Stimulated activated CD8-positive, alpha-beta memory T cell treated with anti-CD3 and anti-CD28 coated beads, Interleukin-7, amount 100 ng/mL, for 1 hour (primary cell): ENCODE measurements at regions not wholly inside any gene's neighbourhood (a gene's known extent, or its start where the extent isn't known, plus 50 kb on each side); places are given as distances from the start of the nearest gene placed in this dataset.
"Not testable (repeated sequence)": the region's sequence is repeated elsewhere in the genome, so short reads cannot be mapped to it uniquely, and the experiment has no call there.

ENCODE experiments used
- DNase-seq, 2 donors: peaks; one replicate each; pipeline ENCODE4 v3.0.0-alpha.2; 2020; ENCODE audit warnings: low read depth in 2 of 2

- DNase-seq = no peak
Observed at GRCh38 chr3:157857440-157857839, 248.8 kb downstream of the SHOX2 start.

- no peak for DNase-seq
Observed at GRCh38 chr3:157856078-157856939, 249.9 kb downstream of the SHOX2 start.

DNA sequence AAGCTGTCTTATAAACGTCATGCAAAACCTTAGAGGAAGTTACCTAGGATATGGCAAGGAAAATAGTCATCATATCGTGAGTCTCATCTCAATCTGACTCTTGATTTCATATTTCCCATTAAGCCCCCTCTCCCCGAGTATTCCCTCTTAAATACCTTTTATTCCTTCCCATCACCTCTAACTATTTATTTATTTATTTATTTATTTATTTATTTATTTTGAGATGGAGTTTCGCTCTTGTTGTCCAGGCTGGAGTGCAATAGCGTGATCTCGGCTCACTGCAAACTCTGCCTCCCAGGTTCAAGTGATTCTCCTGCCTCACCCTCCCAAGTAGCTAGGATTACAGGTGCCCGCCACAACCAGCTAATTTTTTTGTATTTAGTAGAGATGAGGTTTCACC, 260.4 kb downstream of the SHOX2 start:
- DNase-seq = not testable (repeated sequence)

- no peak for DNase-seq
Observed at GRCh38 chr3:157844800-157845565, 261.2 kb downstream of the SHOX2 start.

GRCh38 chr3:157844216-157844615, 262.0 kb downstream of the SHOX2 start:
- no peak for DNase-seq

GRCh38 chr3:157841029-157841428, 265.2 kb downstream of the SHOX2 start:
- DNase-seq = no peak

- DNase-seq = no peak
Observed at GRCh38 chr3:157840564-157840963, 265.7 kb downstream of the SHOX2 start.

- no peak for DNase-seq
Observed at GRCh38 chr3:157838457-157838856, 267.8 kb downstream of the SHOX2 start.

- no peak for DNase-seq
Observed at GRCh38 chr3:157837336-157837735, 268.9 kb downstream of the SHOX2 start.

DNA sequence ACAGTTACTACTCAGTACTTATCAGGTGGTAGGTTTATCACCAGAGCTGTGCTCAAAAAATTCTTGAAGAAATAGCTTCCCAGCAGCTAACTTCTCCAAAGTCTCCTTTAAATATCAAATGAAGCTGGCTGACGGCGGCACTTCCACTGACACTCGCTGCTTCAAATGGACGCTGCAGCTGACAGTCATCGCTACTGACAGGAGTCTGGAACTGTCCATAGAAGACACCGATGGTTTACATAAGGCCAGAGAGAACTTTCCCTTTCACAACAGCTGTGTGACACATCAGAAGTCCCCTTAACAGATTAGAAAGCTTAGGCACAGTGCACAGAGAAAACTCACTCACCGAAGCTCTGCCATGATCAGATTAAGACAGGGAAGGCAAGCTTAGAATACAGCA, 270.2 kb downstream of the SHOX2 start:
- no peak for DNase-seq

DNA sequence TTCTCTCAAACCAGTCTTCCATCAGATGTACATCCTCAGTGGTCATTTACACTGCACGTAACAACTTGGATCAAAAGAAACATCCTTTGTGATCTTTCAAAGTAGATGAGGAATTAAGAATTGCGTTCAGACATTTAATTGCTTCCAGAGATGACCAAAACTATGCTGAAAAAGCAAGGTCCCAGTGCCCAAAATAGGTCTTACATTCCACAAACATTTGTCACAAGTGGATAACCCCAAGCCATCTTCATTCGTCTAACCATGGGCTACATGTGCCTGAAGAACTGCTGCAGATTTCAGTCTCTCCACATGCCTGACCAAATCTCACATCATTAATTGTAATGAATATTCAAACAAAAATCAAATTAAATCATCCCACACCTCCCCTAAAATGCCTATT, 273.6 kb downstream of the SHOX2 start:
- DNase-seq = no peak

- DNase-seq = no peak
Observed at GRCh38 chr3:157830556-157831236, 275.5 kb downstream of the SHOX2 start.

DNA sequence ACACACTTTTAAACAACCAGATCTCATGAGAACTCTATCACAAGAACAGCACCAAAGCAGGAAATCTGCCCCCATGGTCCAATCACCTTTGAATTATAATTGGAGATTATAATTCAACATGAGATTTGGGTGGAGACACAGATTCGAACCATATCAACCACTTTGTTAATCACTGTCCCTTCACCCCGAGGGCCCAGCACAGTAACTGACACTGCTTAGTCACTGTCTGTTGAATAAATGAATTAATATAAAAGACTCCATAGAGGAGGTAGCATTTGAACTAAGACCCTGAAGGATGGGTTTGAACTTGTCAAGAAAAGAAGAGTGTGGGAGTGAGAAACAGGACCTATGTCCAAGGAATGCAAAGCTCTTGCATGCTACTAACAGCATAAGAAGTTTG, 276.4 kb downstream of the SHOX2 start:
- DNase-seq = no peak

- no peak for DNase-seq
Observed at GRCh38 chr3:157824281-157824680, 281.9 kb downstream of the SHOX2 start.

DNA sequence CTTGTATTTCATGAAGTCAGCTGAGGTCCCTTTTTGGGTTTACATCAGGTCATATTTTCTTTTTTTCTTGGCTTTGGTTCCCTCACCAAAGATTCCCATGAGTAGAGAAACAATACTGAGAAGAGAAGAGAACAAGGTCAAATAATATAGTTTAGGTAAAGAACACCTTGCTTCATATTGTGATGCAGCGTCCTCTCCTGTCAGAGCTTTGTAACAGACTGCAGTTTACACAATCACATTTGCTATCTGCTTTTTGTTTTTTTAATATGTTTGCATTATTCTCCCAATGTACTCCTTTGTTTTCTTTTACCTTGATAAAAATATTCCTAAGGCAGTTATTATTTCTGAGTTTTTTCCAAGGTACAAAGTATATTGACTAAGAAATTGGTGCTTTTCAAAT, 283.2 kb downstream of the SHOX2 start:
- no peak for DNase-seq

- DNase-seq = no peak
Observed at GRCh38 chr3:157820157-157820517, 286.1 kb downstream of the SHOX2 start.

DNA sequence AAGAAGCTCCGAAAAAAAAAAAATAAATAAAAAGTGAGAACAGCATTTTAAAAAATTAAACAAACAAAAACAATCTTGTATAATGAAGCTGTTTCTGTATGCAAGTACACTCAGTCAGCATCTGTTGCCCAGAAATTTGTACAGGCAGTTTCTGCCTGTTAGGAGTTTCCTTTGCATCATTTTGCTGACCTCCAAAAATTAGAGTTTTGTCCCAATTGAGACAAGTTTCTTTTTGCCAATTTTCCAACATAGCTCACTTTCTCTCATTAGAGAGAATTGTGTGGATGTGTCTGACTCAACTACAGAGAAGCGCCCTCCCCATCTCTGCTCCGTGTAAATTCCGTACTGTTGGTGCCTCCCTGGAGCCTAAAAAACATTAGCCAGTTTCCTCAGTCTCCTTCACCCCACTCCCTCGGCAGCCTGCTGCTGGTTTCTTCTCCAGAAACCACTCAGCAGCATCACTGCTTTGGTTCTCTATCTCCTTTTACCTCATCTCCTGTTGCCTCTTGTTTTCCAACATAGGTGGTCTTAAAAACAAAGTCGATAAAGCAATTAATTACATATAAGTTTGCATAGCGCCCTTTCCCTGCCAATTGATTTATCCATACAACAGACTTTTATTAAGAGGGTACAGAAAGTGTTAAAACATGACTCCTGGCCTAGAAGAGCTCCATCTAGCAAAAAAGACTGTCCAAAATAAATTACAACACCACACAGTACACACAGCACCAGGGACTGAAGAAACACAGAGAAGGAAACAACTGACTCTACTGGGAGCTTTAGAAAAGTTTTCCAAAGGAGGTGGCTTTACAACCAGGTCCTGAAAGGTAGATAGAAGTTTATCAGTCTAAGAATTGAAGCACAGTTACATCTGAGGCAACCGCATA, 286.7 kb downstream of the SHOX2 start:
- no peak for DNase-seq

DNA sequence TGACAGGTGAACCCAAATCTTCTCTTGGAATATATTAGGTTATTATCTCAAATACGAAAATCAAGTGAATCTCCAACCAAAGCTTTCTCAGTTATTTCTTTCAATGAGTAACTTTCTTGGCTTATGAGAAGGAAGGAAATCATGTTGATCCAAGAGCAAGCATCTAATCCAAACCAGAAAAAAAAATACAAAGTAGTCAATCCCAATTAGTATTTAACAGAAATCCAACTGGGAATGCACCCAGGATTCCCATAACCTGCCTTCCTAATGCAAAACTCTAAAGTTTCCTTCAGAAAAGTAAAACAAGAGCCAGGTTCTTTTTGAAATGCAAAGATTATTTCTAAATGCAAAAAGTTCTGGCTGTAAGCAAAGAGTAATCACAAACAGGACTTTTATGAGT, 289.3 kb downstream of the SHOX2 start:
- DNase-seq = no peak

DNA sequence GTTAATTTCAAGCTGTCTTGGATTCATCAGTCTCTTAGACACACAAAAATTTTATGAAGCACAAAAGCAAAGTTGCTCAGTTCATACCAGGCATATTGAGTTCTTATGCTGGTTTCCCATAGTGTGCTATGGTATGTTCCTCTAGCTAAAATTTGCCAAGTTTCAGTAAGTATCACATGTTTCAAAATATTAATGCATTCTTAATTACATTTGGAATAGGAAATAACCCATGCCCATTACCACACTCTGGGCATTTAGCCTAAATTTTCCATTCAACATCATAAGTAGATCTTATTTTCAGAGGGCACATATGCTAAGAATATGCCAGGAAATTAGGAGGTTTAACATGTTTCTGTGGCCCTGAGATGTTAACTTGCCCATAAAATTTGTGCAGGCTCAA, 289.9 kb downstream of the SHOX2 start:
- no peak for DNase-seq

- no peak for DNase-seq
Observed at GRCh38 chr3:157815739-157816138, 290.5 kb downstream of the SHOX2 start.

DNA sequence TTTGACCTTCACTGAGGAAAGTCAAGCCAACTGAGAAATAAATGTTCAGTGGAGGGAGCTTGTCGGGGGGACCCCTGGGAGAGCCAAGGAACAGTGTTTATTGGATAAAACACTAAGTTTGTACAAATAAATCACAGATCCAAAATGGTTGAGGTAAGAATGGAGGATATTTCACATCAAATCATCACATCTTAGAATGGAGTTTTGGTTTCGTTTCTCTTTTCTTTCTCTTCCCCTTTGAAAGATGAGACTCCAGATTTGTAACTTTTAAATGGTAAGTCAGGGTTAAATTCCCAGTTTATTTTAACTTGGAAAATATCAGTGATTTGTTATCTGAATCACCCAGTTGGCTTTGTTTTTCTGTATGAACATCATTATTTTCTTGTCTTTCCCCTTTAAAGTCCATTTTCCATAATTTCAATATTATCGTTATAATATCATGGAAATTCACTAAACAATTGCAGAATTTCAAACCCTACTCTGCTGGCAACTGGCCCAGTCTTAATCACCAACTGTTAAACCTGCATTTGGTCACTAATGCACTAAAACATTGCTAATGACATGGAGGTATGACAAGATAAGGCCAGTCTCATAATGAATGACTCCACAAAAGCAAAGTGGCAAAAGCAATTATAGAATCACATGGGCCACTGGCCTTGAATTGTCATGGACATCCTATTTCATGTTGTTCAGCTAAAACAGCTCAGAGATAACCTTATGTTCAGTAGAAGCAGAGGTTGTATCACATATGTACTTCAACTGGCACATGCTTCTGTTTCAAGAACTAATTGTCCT, 295.1 kb downstream of the SHOX2 start:
- no peak for DNase-seq
